Stomach (tissue), 4 donors: ENCODE measurements at regions not wholly inside any gene's neighbourhood (a gene's known extent, or its start where the extent isn't known, plus 50 kb on each side); places are given as distances from the start of the nearest gene placed in this dataset.

Experiments
- CTCF ChIP-seq, 7 experiments: fragments of 450-650 bp in 4 of 7; fragments of 200-600 bp in 3 of 7; sonication (generic) in 3 of 7; IDR thresholded peaks; one replicate each; pipeline ENCODE4 v1.5.1; 2016 to 2019; ENCODE audit warnings: antibody characterized with exemption in 7 of 7, control low read depth in 2 of 7, mild to moderate bottlenecking in 1 of 7
- POLR2A ChIP-seq, 4 donors: fragments of 450-650 bp; IDR thresholded peaks; one replicate each; pipeline ENCODE4 v1.6.1; 2016; ENCODE audit warnings: antibody characterized with exemption in 4 of 4, control low read depth in 2 of 4, mild to moderate bottlenecking in 1 of 4, moderate library complexity in 1 of 4

- no peak for TF ChIP-seq POLR2A (IDR thresholded peaks at IDR 0.05)
- TF ChIP-seq CTCF (IDR thresholded peaks at IDR 0.05), result no peak
Observed at GRCh38 chr2:61677942-61678341, 139.8 kb upstream of the XPO1 start.
